ENCODE measurements at regions not wholly inside any gene's neighbourhood (a gene's known extent, or its start where the extent isn't known, plus 50 kb on each side); places are given as distances from the start of the nearest gene placed in this dataset.

DNA sequence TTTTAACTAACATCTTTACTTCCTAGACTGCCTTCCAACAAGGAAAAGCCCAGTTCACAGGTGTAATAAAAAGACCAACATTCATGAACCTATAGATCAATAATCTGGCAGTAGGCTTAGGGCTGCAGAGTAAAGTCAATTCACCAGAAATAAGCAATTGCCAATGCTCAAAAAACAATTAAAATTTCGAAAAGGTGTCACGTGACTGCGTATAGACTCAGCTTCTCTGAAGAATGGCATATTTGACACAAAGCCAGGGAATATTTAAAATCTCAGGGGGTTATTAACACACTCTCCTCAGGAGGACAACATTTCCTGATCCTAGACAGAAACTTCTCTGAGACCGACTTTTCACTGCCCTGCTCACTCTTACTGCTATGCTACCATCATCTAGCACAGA is 245.2 kb upstream of the LRATD1 start:
- H3K4me1 ChIP-seq (ENCODE audit: insufficient read depth, low read length) = no peaks in the 10 kb centered on the region
- FAIRE-seq (no peak), ATAC-seq (no peak), DNase-seq (ENCODE audit: low spot score) (no peak)
- no TSS peak for BruUV-seq (replicated peaks)
- H3K36me3 ChIP-seq (replicated peaks in 1 of 2; ENCODE audit: control insufficient read depth in 1 of 2, insufficient read depth in 2 of 2, low read length in 2 of 2) = no peaks in the 10 kb centered on the region
- POLR2A ChIA-PET = no interaction called here
- 2% methylated on average over 4 of the region's 4 CpGs for WGBS (ENCODE audit: low lambda C conversion rate)
- H3K27ac ChIP-seq (ENCODE audit: extremely low read length, insufficient read depth, low read length) = no peak overlapping the region
- H4K20me1 ChIP-seq (ENCODE audit: insufficient read depth, low read length) = no peaks in the 10 kb centered on the region
- no peak overlapping the region for H3K4me3 ChIP-seq (replicated peaks in 1 of 3; ENCODE audit: insufficient read depth in 1 of 3, low read depth in 2 of 3, low read length in 3 of 3)
- H2AFZ ChIP-seq (ENCODE audit: low read length) = no peak overlapping the region
- intact Hi-C loops (cut with micrococcal nuclease; ENCODE audit: unreplicated experiment) (no loop called here), in situ Hi-C loops (cut with HindIII; ENCODE audit: extremely low pct_ligation_motif_present, low pct_unique_long_range_greater_than_20kb) (no loop called here)
- CTCF ChIA-PET (ENCODE audit: low intra/inter-chr PET ratio, low total read pairs) = no interaction called here
- no peak overlapping the region for H3K9ac ChIP-seq (ENCODE audit: insufficient read depth, low read depth, low read length)
- peaks cover 56% of the 10 kb centered on the region for H3K9me3 ChIP-seq (ENCODE audit: low read length)
- no peaks in the 10 kb centered on the region for H3K79me2 ChIP-seq (ENCODE audit: insufficient read depth, low read length)
- no peaks in the 10 kb centered on the region for H3K27me3 ChIP-seq (ENCODE audit: control insufficient read depth in 1 of 2, insufficient read depth in 2 of 2, low read length in 2 of 2)
- no peak overlapping the region for H3K4me2 ChIP-seq (ENCODE audit: low read depth, low read length)
- TF ChIP-seq HIVEP1 (CRISPR knock-in tag; IDR thresholded peaks at IDR 0.05) (no peak), RAD51 (IDR thresholded peaks at IDR 0.05; ENCODE audit: borderline replicate concordance) (peak; percentile 62; the same call in 1 of the 2 replicates), JDP2 (CRISPR knock-in tag; IDR thresholded peaks at IDR 0.05; ENCODE audit: borderline replicate concordance) (no peak)

DNA sequence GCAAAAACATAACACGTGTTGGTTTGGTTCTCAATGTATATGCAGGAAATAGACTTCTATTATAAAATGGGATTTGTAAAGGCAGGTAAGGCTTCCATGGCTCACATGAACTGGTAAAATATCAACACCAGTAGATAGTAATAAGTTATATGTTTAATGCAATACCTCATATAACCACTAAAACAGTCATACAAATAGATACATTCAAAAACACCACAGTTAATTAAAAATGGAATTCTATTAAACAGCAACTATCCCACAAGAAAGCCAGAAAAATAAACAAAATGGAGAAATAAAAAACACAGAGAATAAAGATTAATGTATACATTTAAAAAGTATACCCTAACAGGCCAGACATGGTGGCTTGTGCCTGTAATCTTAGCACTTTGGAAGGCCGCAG is 243.8 kb upstream of the LRATD1 start:
- DNase-seq (ENCODE audit: low spot score) = no peak
- Histone ChIP-seq H3K27me3 (ENCODE audit: control insufficient read depth in 1 of 2, insufficient read depth in 2 of 2, low read length in 2 of 2) (no peaks in the 10 kb centered on the region), H3K4me3 (replicated peaks in 1 of 3; ENCODE audit: insufficient read depth in 1 of 3, low read depth in 2 of 3, low read length in 3 of 3) (no peak overlapping the region), H2AFZ (ENCODE audit: low read length) (no peak overlapping the region), H3K9me3 (ENCODE audit: low read length) (peaks cover 51% of the 10 kb centered on the region), H3K4me1 (ENCODE audit: insufficient read depth, low read length) (no peaks in the 10 kb centered on the region), H3K27ac (ENCODE audit: extremely low read length, insufficient read depth, low read length) (no peak overlapping the region), H3K9ac (ENCODE audit: insufficient read depth, low read depth, low read length) (no peak overlapping the region), H3K4me2 (ENCODE audit: low read depth, low read length) (no peak overlapping the region), H4K20me1 (ENCODE audit: insufficient read depth, low read length) (no peaks in the 10 kb centered on the region), H3K79me2 (ENCODE audit: insufficient read depth, low read length) (no peaks in the 10 kb centered on the region), H3K36me3 (replicated peaks in 1 of 2; ENCODE audit: control insufficient read depth in 1 of 2, insufficient read depth in 2 of 2, low read length in 2 of 2) (no peaks in the 10 kb centered on the region)
- no TSS peak for BruUV-seq (replicated peaks)
- FAIRE-seq = no peak
- 2% methylated on average over 2 of the region's 2 CpGs for WGBS (ENCODE audit: low lambda C conversion rate)
- ChIA-PET POLR2A (no interaction called here), CTCF (ENCODE audit: low intra/inter-chr PET ratio, low total read pairs) (no interaction called here)
- in situ Hi-C loops (cut with HindIII; ENCODE audit: extremely low pct_ligation_motif_present, low pct_unique_long_range_greater_than_20kb) (no loop called here), intact Hi-C loops (cut with micrococcal nuclease; ENCODE audit: unreplicated experiment) (no loop called here)
- ATAC-seq = no peak
- TF ChIP-seq, protein P1, sequence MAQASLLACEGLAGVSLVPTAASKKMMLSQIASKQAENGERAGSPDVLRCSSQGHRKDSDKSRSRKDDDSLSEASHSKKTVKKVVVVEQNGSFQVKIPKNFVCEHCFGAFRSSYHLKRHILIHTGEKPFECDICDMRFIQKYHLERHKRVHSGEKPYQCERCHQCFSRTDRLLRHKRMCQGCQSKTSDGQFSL (CRISPR knock-in tag; IDR thresholded peaks at IDR 0.05) = no peak
- TF ChIP-seq NR2F2 (IDR thresholded peaks at IDR 0.05; ENCODE audit: borderline replicate concordance, low read depth) (no peak), ZNF224 (CRISPR knock-in tag; IDR thresholded peaks at IDR 0.05) (no peak), NFE2L1 (CRISPR knock-in tag; IDR thresholded peaks at IDR 0.05; ENCODE audit: borderline replicate concordance) (no peak), ZBTB7A (CRISPR knock-in tag; IDR thresholded peaks at IDR 0.05) (no peak), SRSF1 (optimal IDR thresholded peaks at IDR 0.05; ENCODE audit: low read depth, low read length) (no peak), ZNF570 (CRISPR knock-in tag; IDR thresholded peaks at IDR 0.05; ENCODE audit: borderline replicate concordance) (no peak)
- TF ChIP-seq, protein P2, sequence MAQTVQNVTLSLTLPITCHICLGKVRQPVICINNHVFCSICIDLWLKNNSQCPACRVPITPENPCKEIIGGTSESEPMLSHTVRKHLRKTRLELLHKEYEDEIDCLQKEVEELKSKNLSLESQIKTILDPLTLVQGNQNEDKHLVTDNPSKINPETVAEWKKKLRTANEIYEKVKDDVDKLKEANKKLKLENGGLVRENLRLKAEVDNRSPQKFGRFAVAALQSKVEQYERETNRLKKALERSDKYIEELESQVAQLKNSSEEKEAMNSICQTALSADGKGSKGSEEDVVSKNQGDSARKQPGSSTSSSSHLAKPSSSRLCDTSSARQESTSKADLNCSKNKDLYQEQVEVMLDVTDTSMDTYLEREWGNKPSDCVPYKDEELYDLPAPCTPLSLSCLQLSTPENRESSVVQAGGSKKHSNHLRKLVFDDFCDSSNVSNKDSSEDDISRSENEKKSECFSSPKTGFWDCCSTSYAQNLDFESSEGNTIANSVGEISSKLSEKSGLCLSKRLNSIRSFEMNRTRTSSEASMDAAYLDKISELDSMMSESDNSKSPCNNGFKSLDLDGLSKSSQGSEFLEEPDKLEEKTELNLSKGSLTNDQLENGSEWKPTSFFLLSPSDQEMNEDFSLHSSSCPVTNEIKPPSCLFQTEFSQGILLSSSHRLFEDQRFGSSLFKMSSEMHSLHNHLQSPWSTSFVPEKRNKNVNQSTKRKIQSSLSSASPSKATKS (CRISPR knock-in tag; IDR thresholded peaks at IDR 0.05) = no peak
- TF ChIP-seq, protein P3, sequence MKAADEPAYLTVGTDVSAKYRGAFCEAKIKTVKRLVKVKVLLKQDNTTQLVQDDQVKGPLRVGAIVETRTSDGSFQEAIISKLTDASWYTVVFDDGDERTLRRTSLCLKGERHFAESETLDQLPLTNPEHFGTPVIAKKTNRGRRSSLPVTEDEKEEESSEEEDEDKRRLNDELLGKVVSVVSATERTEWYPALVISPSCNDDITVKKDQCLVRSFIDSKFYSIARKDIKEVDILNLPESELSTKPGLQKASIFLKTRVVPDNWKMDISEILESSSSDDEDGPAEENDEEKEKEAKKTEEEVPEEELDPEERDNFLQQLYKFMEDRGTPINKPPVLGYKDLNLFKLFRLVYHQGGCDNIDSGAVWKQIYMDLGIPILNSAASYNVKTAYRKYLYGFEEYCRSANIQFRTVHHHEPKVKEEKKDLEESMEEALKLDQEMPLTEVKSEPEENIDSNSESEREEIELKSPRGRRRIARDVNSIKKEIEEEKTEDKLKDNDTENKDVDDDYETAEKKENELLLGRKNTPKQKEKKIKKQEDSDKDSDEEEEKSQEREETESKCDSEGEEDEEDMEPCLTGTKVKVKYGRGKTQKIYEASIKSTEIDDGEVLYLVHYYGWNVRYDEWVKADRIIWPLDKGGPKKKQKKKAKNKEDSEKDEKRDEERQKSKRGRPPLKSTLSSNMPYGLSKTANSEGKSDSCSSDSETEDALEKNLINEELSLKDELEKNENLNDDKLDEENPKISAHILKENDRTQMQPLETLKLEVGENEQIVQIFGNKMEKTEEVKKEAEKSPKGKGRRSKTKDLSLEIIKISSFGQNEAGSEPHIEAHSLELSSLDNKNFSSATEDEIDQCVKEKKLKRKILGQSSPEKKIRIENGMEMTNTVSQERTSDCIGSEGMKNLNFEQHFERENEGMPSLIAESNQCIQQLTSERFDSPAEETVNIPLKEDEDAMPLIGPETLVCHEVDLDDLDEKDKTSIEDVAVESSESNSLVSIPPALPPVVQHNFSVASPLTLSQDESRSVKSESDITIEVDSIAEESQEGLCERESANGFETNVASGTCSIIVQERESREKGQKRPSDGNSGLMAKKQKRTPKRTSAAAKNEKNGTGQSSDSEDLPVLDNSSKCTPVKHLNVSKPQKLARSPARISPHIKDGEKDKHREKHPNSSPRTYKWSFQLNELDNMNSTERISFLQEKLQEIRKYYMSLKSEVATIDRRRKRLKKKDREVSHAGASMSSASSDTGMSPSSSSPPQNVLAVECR (CRISPR knock-in tag; IDR thresholded peaks at IDR 0.05; ENCODE audit: borderline replicate concordance) = no peak

Data from HepG2 (cell line).